ENCODE measurements at regions not wholly inside any gene's neighbourhood (a gene's known extent, or its start where the extent isn't known, plus 50 kb on each side); places are given as distances from the start of the nearest gene placed in this dataset.

GRCh38 chr3:120544361-120544760, 51.8 kb upstream of the NDUFB4 start:
- no peak overlapping the region for H3K27ac ChIP-seq
- 50 to 93% (median 60%) methylated on average over 1 to 2 of the region's 2 CpGs; no CpG with 5 or more reads in 5 of the 10 experiments for WGBS, 10 experiments
- H3K4me3 ChIP-seq: no peak overlapping the region
- no peak for ATAC-seq (replicated peaks in 6 of 8)
- no peaks in the 10 kb centered on the region for H3K4me1 ChIP-seq (replicated peaks in 1 of 2)
- in situ Hi-C loops (cut with MboI; ENCODE audit: low pct_unique_long_range_greater_than_20kb in 2 of 9, low sequenced_read_pairs in 9 of 9, unreplicated experiment in 9 of 9): loop anchor here in 3 of 9 experiments (25.0 kb wide), 3 partner anchors 107 to 307 kb away; no protein-coding TSS in a partner anchor

GRCh38 chr3:120536642-120537041, 59.5 kb upstream of the NDUFB4 start:
- H3K4me3 ChIP-seq: no peak overlapping the region
- H3K4me1 ChIP-seq (replicated peaks in 1 of 2): no peaks in the 10 kb centered on the region
- ATAC-seq (replicated peaks in 6 of 8): no peak
- 10 to 100% (median 76%) methylated on average over 1 to 3 of the region's 3 CpGs for WGBS, 10 experiments
- in situ Hi-C loops (cut with MboI; ENCODE audit: low pct_unique_long_range_greater_than_20kb in 2 of 9, low sequenced_read_pairs in 9 of 9, unreplicated experiment in 9 of 9): loop anchor here in 3 of 9 experiments (25.0 kb wide), 3 partner anchors 99 to 299 kb away; no protein-coding TSS in a partner anchor
- no peak overlapping the region for H3K27ac ChIP-seq

GRCh38 chr3:120532969-120533368, 63.2 kb upstream of the NDUFB4 start:
- H3K27ac ChIP-seq: no peak overlapping the region
- 41 to 73% (median 60%) methylated on average over 2 of the region's 2 CpGs for WGBS, 10 experiments
- H3K4me3 ChIP-seq: no peak overlapping the region
- in situ Hi-C loops (cut with MboI; ENCODE audit: low pct_unique_long_range_greater_than_20kb in 2 of 9, low sequenced_read_pairs in 9 of 9, unreplicated experiment in 9 of 9): loop anchor here in 3 of 9 experiments (25.0 kb wide), 3 partner anchors 96 to 296 kb away; no protein-coding TSS in a partner anchor
- no peaks in the 10 kb centered on the region for H3K4me1 ChIP-seq (replicated peaks in 1 of 2)
- no peak for ATAC-seq (replicated peaks in 6 of 8)

GRCh38 chr3:120528163-120528562, 68.0 kb upstream of the NDUFB4 start:
- Histone ChIP-seq H3K4me1 (replicated peaks in 1 of 2) (no peaks in the 10 kb centered on the region), H3K4me3 (no peak overlapping the region), H3K27ac (no peak overlapping the region)
- in situ Hi-C loops (cut with MboI; ENCODE audit: low pct_unique_long_range_greater_than_20kb in 2 of 9, low sequenced_read_pairs in 9 of 9, unreplicated experiment in 9 of 9): loop anchor here in 3 of 9 experiments (25.0 kb wide), 3 partner anchors 91 to 291 kb away; no protein-coding TSS in a partner anchor
- WGBS, 10 experiments: 70 to 100% (median 84%) methylated on average over 1 to 6 of the region's 6 CpGs; no CpG with 5 or more reads in 4 of the 10 experiments
- ATAC-seq (replicated peaks in 6 of 8): no peak

- H3K4me3 ChIP-seq: no peak overlapping the region
- ATAC-seq (replicated peaks in 6 of 8): no peak
- WGBS, 10 experiments: 50 to 100% (median 90%) methylated on average over 1 to 3 of the region's 3 CpGs; no CpG with 5 or more reads in 3 of the 10 experiments
- H3K27ac ChIP-seq: no peak overlapping the region
- H3K4me1 ChIP-seq (replicated peaks in 1 of 2): no peaks in the 10 kb centered on the region
- in situ Hi-C loops (cut with MboI; ENCODE audit: low pct_unique_long_range_greater_than_20kb in 2 of 9, low sequenced_read_pairs in 9 of 9, unreplicated experiment in 9 of 9): loop anchor here in 3 of 9 experiments (25.0 kb wide), 3 partner anchors 89 to 289 kb away; no protein-coding TSS in a partner anchor
Observed at GRCh38 chr3:120526011-120526870, 69.9 kb upstream of the NDUFB4 start.

GRCh38 chr3:120524171-120524923, 71.8 kb upstream of the NDUFB4 start:
- ATAC-seq (replicated peaks in 6 of 8): peak in 2 of 8 experiments; percentile 85 to 97
- in situ Hi-C loops (cut with MboI; ENCODE audit: low pct_unique_long_range_greater_than_20kb in 2 of 9, low sequenced_read_pairs in 9 of 9, unreplicated experiment in 9 of 9): no loop called here

GRCh38 chr3:120516136-120516535, 65.3 kb upstream of the FSTL1 start:
- Histone ChIP-seq H3K4me3 (no peak overlapping the region), H3K27ac (no peak overlapping the region), H3K4me1 (replicated peaks in 1 of 2) (no peaks in the 10 kb centered on the region)
- in situ Hi-C loops (cut with MboI; ENCODE audit: low pct_unique_long_range_greater_than_20kb in 2 of 9, low sequenced_read_pairs in 9 of 9, unreplicated experiment in 9 of 9): no loop called here
- ATAC-seq (replicated peaks in 6 of 8): no peak
- WGBS, 10 experiments: 60 to 96% (median 74%) methylated on average over 2 to 6 of the region's 6 CpGs

More at GRCh38 chr3:120524171-120524923, 71.8 kb upstream of the NDUFB4 start:
- Histone ChIP-seq H3K4me3 (no peak overlapping the region), H3K4me1 (replicated peaks in 1 of 2) (no peaks in the 10 kb centered on the region), H3K27ac (no peak overlapping the region)
- WGBS, 10 experiments: 27 to 94% (median 70%) methylated on average over 1 to 5 of the region's 5 CpGs; no CpG with 5 or more reads in 1 of the 10 experiments

GRCh38 chr3:120512655-120513054, 61.9 kb upstream of the FSTL1 start:
- H3K27ac ChIP-seq: no peak overlapping the region
- no peak for ATAC-seq (replicated peaks in 6 of 8)
- in situ Hi-C loops (cut with MboI; ENCODE audit: low pct_unique_long_range_greater_than_20kb in 2 of 9, low sequenced_read_pairs in 9 of 9, unreplicated experiment in 9 of 9): no loop called here
- no peak overlapping the region for H3K4me3 ChIP-seq
- WGBS, 10 experiments: 0 to 82% (median 60%) methylated on average over 1 to 2 of the region's 2 CpGs; no CpG with 5 or more reads in 1 of the 10 experiments
- H3K4me1 ChIP-seq (replicated peaks in 1 of 2): no peaks in the 10 kb centered on the region

- WGBS, 10 experiments: 20 to 81% (median 39%) methylated on average over 1 to 10 of the region's 10 CpGs
- in situ Hi-C loops (cut with MboI; ENCODE audit: low pct_unique_long_range_greater_than_20kb in 2 of 9, low sequenced_read_pairs in 9 of 9, unreplicated experiment in 9 of 9): no loop called here
- H3K4me1 ChIP-seq (replicated peaks in 1 of 2): no peaks in the 10 kb centered on the region
- H3K27ac ChIP-seq: no peak overlapping the region
- ATAC-seq (replicated peaks in 6 of 8): peak in 3 of 8 experiments; percentile 78 to 85 (median 80)
- no peak overlapping the region for H3K4me3 ChIP-seq
Observed at GRCh38 chr3:120506828-120507774, 56.3 kb upstream of the FSTL1 start.

- Histone ChIP-seq H3K4me3 (no peak overlapping the region), H3K27ac (no peak overlapping the region), H3K4me1 (replicated peaks in 1 of 2) (no peaks in the 10 kb centered on the region)
- WGBS, 10 experiments: 3 to 83% (median 74%) methylated on average over 1 to 4 of the region's 5 CpGs; no CpG with 5 or more reads in 1 of the 10 experiments
- in situ Hi-C loops (cut with MboI; ENCODE audit: low pct_unique_long_range_greater_than_20kb in 2 of 9, low sequenced_read_pairs in 9 of 9, unreplicated experiment in 9 of 9): no loop called here
- peak in 4 of 8 experiments; percentile 29 to 74 (median 66) for ATAC-seq (replicated peaks in 6 of 8)
Observed at GRCh38 chr3:120506076-120506827, 55.5 kb upstream of the FSTL1 start.

- no peak overlapping the region for H3K27ac ChIP-seq
- H3K4me3 ChIP-seq: no peak overlapping the region
- no peaks in the 10 kb centered on the region for H3K4me1 ChIP-seq (replicated peaks in 1 of 2)
- WGBS, 10 experiments: 32 to 100% (median 73%) methylated on average over 2 to 5 of the region's 5 CpGs; no CpG with 5 or more reads in 2 of the 10 experiments
- in situ Hi-C loops (cut with MboI; ENCODE audit: low pct_unique_long_range_greater_than_20kb in 2 of 9, low sequenced_read_pairs in 9 of 9, unreplicated experiment in 9 of 9): no loop called here
- ATAC-seq (replicated peaks in 6 of 8): no peak
Observed at GRCh38 chr3:120503727-120504616, 53.2 kb upstream of the FSTL1 start.
